CD14-positive monocyte (primary cell): ENCODE measurements at regions not wholly inside any gene's neighbourhood (a gene's known extent, or its start where the extent isn't known, plus 50 kb on each side); places are given as distances from the start of the nearest gene placed in this dataset.

ENCODE experiments used
- DNase-seq, 3 donors: peaks; one replicate each; pipeline ENCODE4 v3.0.0-alpha.2; 2011 to 2022
- H2AFZ ChIP-seq: 2 replicates; pipeline ENCODE4 v1.6.0; 2012; ENCODE audit warnings: mild to moderate bottlenecking, low read depth, low read length, inconsistent platforms; ENCODE audit not compliant: insufficient read depth, poor library complexity, severe bottlenecking
- H3K27ac ChIP-seq, 2 donors: 1 replicate in 1 of 2; 2 replicates in 1 of 2; pipeline ENCODE4 v1.5.1; 2012 to 2013; ENCODE audit warnings: low read length in 2 of 2, control low read depth in 1 of 2, inconsistent platforms in 1 of 2, low read depth in 1 of 2, mild to moderate bottlenecking in 1 of 2
- H3K27me3 ChIP-seq, 2 donors: one replicate each; pipeline versions ENCODE4 v1.6.0 to v1.6.1; 2011 to 2013; ENCODE audit warnings: low read length in 2 of 2; ENCODE audit not compliant: control insufficient read depth in 2 of 2, insufficient read depth in 2 of 2
- H3K36me3 ChIP-seq, 2 donors: replicated peaks in 1 of 2; 1 replicate in 1 of 2; 2 replicates in 1 of 2; pipeline versions ENCODE4 v1.5.1 to v1.6.1; 2012 to 2013; ENCODE audit warnings: low read length in 2 of 2, control low read depth in 1 of 2, inconsistent platforms in 1 of 2, mild to moderate bottlenecking in 1 of 2; ENCODE audit not compliant: insufficient read depth in 2 of 2, control insufficient read depth in 1 of 2
- H3K4me1 ChIP-seq, 2 donors: 1 replicate in 1 of 2; 2 replicates in 1 of 2; pipeline versions ENCODE4 v1.5.1 to v1.6.1; 2012 to 2013; ENCODE audit warnings: low read length in 2 of 2, control low read depth in 1 of 2, inconsistent platforms in 1 of 2, mild to moderate bottlenecking in 1 of 2, moderate library complexity in 1 of 2; ENCODE audit not compliant: insufficient read depth in 2 of 2, control insufficient read depth in 1 of 2
- H3K4me2 ChIP-seq: replicated peaks from 2 replicates; pipeline ENCODE3; 2012; ENCODE audit warnings: low read length, moderate library complexity, mild to moderate bottlenecking; ENCODE audit not compliant: poor library complexity, severe bottlenecking; ENCODE audit errors: extremely low read depth
- H3K4me3 ChIP-seq, 3 experiments: fragments of 200-600 bp in 1 of 3; sonication (generic) in 1 of 3; replicated peaks in 1 of 3; 1 replicate in 2 of 3; 2 replicates in 1 of 3; pipeline ENCODE4 v1.5.1; 2011 to 2013; ENCODE audit warnings: low read length in 3 of 3, mild to moderate bottlenecking in 3 of 3, control low read depth in 2 of 3, low read depth in 2 of 3, inconsistent platforms in 1 of 3, moderate library complexity in 1 of 3
- H3K79me2 ChIP-seq: 2 replicates; pipeline ENCODE4 v1.6.0; 2012; ENCODE audit warnings: mild to moderate bottlenecking, control low read depth, inconsistent platforms, low read length, moderate library complexity; ENCODE audit not compliant: insufficient read depth
- H3K9ac ChIP-seq: 2 replicates; pipeline ENCODE4 v1.6.0; 2017; ENCODE audit warnings: low read length, mild to moderate bottlenecking; ENCODE audit not compliant: insufficient read depth, poor library complexity, severe bottlenecking
- H3K9me3 ChIP-seq, 2 donors: replicated peaks in 1 of 2; 1 replicate in 1 of 2; 2 replicates in 1 of 2; pipeline versions ENCODE4 v1.5.1 to v1.6.1; 2012 to 2013; ENCODE audit warnings: low read length in 2 of 2, control low read depth in 1 of 2; ENCODE audit not compliant: control insufficient read depth in 1 of 2, insufficient read depth in 1 of 2
- H4K20me1 ChIP-seq: 2 replicates; pipeline ENCODE4 v1.6.0; 2012; ENCODE audit warnings: mild to moderate bottlenecking, low read length, control low read depth, moderate library complexity; ENCODE audit not compliant: insufficient read depth
- H3K27ac Mint-ChIP-seq, 7 donors: one replicate each; pipeline ENCODE4 v1.8.0; 2020; ENCODE audit warnings: mild to moderate bottlenecking in 7 of 7, mixed read lengths in 7 of 7, moderate library complexity in 6 of 7, inconsistent platforms in 2 of 7
- H3K27me3 Mint-ChIP-seq, 3 donors: one replicate each; pipeline ENCODE4 v1.8.0; 2021 to 2022; ENCODE audit warnings: low read depth in 3 of 3, mild to moderate bottlenecking in 3 of 3, mixed read lengths in 3 of 3, moderate library complexity in 3 of 3, inconsistent platforms in 1 of 3
- H3K36me3 Mint-ChIP-seq, 2 donors: one replicate each; pipeline ENCODE4 v1.8.0; 2020; ENCODE audit warnings: mixed read lengths in 2 of 2, inconsistent platforms in 1 of 2, mild to moderate bottlenecking in 1 of 2
- H3K4me1 Mint-ChIP-seq: one replicate; pipeline ENCODE4 v1.8.0; 2020; ENCODE audit warnings: mild to moderate bottlenecking, mixed read lengths
- H3K4me3 Mint-ChIP-seq, 2 donors: one replicate each; pipeline ENCODE4 v1.8.0; 2020; ENCODE audit warnings: mild to moderate bottlenecking in 2 of 2, mixed read lengths in 2 of 2, moderate library complexity in 1 of 2
- H3K9me3 Mint-ChIP-seq, 7 donors: one replicate each; pipeline ENCODE4 v1.8.0; 2020 to 2022; ENCODE audit warnings: mixed read lengths in 7 of 7, mild to moderate bottlenecking in 6 of 7, moderate library complexity in 6 of 7, inconsistent platforms in 2 of 7
- whole genome bisulfite sequencing: methylation state at CpG from one replicate; pipeline ENCODE4 v1.1.5; 2013; ENCODE audit warnings: missing lambda C conversion rate; ENCODE audit not compliant: insufficient coverage; 5-methylcytosine and 5-hydroxymethylcytosine counted together
- intact Hi-C, 2 donors: fragments of 100-400 bp; cut with micrococcal nuclease; formaldehyde crosslinking; loops; one replicate each; pipeline versions ENCODE4 v1.15.0 to v1.15.1; 2023
- TF ChIP-seq, protein P1 (sequence below): fragments of 200-600 bp; IDR thresholded peaks from one replicate; pipeline ENCODE4 v1.8.0; 2022; ENCODE audit warnings: antibody characterized with exemption, mild to moderate bottlenecking

- H3K36me3 ChIP-seq: no peaks in the 10 kb centered on the region
- H3K27ac Mint-ChIP-seq: no peak overlapping the region
- peaks cover 4 to 16% (median 8%) of the 10 kb centered on the region in 7 donors for H3K9me3 Mint-ChIP-seq
- no peak overlapping the region for H3K27ac ChIP-seq
- no peak overlapping the region for H3K9ac ChIP-seq
- no peak overlapping the region for H3K4me3 ChIP-seq
- H3K4me1 ChIP-seq: no peaks in the 10 kb centered on the region
- intact Hi-C loops: no loop called here
- H3K27me3 ChIP-seq: no peaks in the 10 kb centered on the region
- DNase-seq: no peak
- TF ChIP-seq, protein P1, sequence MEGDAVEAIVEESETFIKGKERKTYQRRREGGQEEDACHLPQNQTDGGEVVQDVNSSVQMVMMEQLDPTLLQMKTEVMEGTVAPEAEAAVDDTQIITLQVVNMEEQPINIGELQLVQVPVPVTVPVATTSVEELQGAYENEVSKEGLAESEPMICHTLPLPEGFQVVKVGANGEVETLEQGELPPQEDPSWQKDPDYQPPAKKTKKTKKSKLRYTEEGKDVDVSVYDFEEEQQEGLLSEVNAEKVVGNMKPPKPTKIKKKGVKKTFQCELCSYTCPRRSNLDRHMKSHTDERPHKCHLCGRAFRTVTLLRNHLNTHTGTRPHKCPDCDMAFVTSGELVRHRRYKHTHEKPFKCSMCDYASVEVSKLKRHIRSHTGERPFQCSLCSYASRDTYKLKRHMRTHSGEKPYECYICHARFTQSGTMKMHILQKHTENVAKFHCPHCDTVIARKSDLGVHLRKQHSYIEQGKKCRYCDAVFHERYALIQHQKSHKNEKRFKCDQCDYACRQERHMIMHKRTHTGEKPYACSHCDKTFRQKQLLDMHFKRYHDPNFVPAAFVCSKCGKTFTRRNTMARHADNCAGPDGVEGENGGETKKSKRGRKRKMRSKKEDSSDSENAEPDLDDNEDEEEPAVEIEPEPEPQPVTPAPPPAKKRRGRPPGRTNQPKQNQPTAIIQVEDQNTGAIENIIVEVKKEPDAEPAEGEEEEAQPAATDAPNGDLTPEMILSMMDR: no peak
- H2AFZ ChIP-seq: no peak overlapping the region
- no peaks in the 10 kb centered on the region for H3K27me3 Mint-ChIP-seq
- no peaks in the 10 kb centered on the region for H3K4me1 Mint-ChIP-seq
- no peak overlapping the region for H3K4me2 ChIP-seq
- H3K36me3 Mint-ChIP-seq: no peaks in the 10 kb centered on the region
- no peaks in the 10 kb centered on the region for H3K79me2 ChIP-seq
- no peaks in the 10 kb centered on the region for H4K20me1 ChIP-seq
- H3K4me3 Mint-ChIP-seq: no peak overlapping the region
- WGBS: no CpG with 5 or more reads among the region's 4 CpGs
- peaks cover 9 to 11% of the 10 kb centered on the region in 2 donors for H3K9me3 ChIP-seq
Measured at GRCh38 chr12:33245434-33245833, 194.2 kb downstream of the SYT10 start.

DNA sequence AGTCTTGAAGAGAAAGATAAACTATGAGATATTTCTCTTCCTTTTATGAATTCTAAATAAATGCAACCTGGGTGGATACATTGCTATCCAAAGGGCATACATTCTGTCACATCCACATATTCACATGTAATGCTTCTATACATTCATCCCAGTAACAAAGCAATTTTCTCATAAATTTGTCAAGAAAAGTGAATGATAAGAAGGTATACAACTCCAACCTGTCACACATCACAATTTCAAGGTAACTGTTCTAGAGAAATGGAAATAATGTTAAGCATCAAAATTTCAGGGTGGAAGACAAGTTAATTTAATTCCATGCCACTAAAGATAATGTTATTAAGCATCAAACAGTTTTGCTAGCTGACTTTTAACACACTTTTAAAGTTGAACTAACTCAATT, 212.9 kb downstream of the SYT10 start:
- TF ChIP-seq, protein P1: no peak
- H3K27ac Mint-ChIP-seq: no peak overlapping the region

More for the DNA sequence above, 212.9 kb downstream of the SYT10 start:
- H3K79me2 ChIP-seq: no peaks in the 10 kb centered on the region
- Mint-ChIP-seq H3K9me3 (peaks cover 16 to 37% (median 30%) of the 10 kb centered on the region in 7 donors), H3K27me3 (peaks cover 0 to 2% (median 0%) of the 10 kb centered on the region in 3 donors), H3K4me3 (no peak overlapping the region), H3K4me1 (no peaks in the 10 kb centered on the region), H3K36me3 (no peaks in the 10 kb centered on the region)
- H2AFZ ChIP-seq: no peak overlapping the region
- H3K36me3 ChIP-seq: no peaks in the 10 kb centered on the region
- H3K4me2 ChIP-seq: no peak overlapping the region
- H3K4me1 ChIP-seq: no peaks in the 10 kb centered on the region
- no peak for DNase-seq
- H3K9me3 ChIP-seq: peaks cover 22 to 28% of the 10 kb centered on the region in 2 donors
- no peaks in the 10 kb centered on the region for H3K27me3 ChIP-seq
- no peak overlapping the region for H3K4me3 ChIP-seq
- intact Hi-C loops: no loop called here
- H4K20me1 ChIP-seq: no peaks in the 10 kb centered on the region
- no peak overlapping the region for H3K9ac ChIP-seq
- H3K27ac ChIP-seq: no peak overlapping the region
